NCI-H146 (cell line): ENCODE measurements at regions not wholly inside any gene's neighbourhood (a gene's known extent, or its start where the extent isn't known, plus 50 kb on each side); places are given as distances from the start of the nearest gene placed in this dataset.

ENCODE experiments used
- DNase-seq: peaks from one replicate; lab custom pipeline; 2025; lab: John Stamatoyannopoulos, UW

DNA sequence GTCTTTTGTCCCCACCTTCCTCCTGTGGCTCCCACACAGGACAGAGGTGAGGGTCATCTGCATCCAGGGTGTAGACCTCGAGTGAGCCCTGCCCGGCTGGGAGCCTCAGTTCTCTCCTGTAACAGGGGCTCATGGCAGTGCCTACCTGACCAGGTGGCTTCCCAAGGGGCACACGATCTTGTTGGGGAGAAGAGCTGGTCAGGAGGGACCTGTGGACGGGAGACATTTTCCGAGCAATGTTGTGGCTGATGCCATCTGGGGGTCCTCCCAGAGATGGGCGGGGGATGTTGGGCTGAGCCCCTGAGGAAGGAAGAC lies 51.9 kb downstream of the CEBPB start:
- no peak for DNase-seq

DNA sequence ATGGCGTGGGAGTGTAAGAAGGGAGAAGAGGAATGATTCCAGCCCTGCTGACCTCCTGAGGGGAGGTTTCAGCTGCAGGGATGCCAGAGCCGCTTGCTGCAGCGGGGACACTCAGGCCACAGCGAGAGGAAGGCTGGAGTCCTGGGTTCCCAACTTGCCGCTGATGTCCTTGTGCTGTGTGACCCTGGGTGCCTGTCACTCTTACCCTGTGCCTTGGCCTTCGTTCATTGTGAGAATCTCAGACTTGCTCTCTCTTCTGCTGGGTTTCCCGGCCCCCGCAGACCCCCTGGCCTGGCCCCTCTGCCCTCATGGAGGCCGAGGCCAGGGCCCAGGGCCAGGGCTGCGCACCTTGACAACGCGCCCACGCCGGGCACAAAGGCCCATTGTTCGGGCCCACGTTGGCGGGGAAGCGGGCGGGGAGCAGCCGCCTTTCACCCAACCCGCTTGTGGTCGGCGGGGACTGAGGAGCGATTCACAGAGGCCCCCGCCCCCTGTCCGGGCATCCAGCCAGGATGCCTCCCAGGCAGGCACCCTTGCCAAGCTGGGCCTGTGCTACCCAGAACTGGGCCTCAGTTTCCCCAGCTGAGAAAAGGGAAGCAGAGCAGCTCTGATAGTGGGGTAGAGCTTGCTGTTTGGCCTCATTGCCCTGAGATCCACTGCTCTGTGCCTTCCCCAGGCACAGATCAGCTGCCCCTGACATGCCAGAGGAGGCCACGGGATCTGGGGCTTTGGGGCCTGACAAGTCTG lies 52.4 kb downstream of the CEBPB start:
- peak; percentile 40 for DNase-seq

DNA sequence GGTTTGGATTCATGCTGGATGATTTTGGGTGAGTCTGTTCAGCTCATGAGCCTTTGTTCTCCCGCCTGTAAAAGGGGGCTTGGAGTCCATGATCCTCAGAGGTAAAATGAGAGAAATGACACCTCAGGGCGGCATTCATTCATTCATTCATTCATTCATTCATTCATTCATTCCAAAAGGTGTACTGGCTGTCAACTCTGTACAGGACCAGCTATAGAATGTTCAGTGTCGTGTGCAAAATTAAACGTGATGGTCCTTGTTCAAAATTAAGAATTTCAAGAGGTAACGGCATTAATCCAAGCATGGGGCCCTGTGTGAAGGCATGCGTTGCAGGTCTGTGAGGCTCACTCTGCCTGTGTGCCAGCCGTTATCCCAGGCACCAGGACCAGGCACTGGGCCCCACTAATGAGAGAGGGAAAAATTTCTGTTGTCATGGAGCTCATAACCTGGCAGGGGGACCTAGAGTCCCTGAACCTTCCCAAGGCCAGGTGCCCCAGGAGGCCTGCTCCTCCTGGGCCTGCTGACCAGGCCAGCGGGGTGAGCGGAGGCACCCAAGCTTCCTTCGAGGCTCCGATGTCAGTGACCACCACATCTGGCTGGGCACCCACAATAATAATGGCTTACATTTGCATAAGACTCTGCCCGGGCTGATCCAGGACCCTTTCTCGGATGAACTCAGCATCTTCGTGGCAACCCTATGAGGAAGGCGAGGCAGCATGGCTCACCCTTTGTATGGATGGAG lies 53.2 kb downstream of the CEBPB start:
- DNase-seq, result no peak

DNA sequence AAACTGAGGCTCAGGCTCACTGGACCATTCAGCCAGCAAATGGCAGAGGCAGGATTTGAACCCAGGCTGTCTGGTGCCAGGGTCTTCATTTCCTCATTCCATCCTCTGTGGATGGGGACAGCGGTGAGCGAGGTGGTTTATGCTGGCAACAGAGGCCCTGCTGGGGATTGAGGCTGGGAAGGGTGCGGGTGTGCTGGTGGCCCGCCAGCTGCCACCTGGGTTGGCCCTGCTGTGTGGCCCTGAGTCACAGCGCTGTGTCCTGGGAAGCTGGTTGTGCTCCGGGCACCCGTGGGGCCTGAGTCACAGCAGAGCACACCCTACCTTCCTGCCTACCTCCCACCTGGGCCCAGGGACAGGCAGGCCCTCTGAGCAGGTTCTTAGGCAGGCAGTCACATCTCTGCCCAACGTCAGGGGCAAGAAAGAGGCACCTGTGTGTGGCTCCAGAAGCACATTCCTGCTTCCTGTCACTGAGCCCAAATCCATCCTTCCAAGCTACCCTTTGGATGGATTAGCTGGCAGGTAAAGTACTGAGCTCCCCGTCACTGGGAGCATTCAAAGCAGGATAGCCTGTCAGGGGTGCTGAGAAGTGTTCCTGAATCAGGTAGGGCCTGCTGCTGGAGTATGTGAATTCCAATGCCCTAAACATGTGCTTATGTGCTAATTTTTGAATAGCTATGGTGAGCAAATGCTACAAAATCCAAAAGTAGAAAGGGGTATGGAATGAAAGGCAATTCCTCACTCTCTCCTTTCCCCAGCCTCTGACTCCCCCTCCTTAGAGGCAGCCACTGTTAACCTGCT lies 53.9 kb downstream of the CEBPB start:
- no peak for DNase-seq

DNA sequence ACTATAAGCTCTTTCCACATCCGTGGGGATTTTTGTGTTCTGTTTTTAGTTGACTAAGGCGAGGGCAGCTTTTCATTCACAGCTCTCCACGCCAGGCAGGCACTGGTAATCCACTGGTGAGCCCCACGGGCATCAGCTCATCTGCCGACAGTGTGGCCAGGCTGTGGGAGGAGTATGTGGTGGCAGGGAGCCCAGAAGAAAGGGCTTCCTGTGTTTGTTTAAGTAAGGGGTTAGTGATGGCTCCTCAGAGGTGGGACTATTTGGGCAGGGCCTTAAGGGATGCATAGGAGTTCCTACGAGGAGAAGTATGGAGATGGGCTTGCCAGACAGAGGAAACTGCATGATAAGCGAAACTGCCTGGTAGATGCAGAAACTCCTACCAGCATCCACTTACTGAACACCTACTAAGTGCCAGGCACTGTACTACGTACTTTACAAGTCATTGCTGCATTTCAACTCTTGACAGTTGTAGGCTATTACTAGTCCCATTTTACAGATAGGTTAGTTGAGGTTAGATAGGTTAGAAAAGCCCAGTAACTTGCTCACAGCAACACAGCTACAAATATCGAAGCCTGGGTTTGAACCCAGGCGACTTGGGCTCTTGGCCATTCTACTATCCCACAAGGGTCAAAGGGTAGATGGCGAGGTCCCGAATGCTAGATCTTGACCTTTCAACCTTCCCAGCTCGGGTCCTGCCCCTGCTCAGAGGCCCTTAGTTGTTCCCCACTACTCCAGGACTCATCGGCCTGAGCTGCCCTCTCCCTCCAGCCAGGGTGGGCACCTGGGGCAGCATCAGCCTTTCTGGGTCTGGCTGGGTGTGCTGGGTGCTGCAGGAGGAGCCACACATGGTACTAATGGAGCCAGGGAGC lies 55.1 kb downstream of the CEBPB start:
- DNase-seq, result no peak

DNA sequence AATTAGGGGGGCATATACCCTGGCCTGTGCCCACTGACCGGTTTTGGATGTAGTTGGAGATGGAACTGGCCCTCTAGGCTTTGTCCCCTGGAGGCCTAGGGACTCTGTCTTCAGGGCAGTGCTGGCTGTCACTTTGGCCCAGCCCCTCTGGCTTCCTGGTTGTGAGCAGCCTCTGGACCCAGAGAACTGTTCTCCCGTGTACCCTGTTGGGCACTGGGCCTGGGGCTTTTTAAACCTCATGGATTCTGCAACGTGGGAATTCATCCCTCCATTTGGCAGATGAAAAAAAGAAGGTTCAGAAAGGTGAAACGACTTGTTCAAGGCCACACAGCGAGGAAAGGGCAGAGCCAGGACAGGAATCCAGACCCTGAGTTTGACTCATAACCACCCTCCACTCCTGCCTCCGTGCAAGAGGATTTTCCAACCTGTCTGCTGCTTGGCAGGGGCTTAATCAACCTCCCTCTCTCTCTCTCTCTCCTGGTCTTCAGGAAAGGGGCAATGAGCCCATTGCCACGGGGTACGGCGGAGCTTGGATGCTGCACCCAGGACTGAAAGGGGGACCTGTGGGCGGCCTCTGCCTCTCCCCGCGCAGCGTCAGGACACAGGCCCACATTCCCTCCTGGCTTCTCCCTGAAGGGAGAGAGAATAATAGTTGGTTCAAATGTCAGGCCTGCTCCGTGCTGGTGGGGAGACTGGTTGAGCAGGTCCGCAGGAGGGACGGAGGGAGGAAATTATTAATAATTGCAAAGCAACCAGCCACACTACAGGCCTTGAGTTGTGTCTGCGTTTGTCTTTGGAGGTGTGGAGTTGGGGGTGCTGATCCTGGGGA lies 56.0 kb downstream of the CEBPB start:
- DNase-seq, result no peak

DNA sequence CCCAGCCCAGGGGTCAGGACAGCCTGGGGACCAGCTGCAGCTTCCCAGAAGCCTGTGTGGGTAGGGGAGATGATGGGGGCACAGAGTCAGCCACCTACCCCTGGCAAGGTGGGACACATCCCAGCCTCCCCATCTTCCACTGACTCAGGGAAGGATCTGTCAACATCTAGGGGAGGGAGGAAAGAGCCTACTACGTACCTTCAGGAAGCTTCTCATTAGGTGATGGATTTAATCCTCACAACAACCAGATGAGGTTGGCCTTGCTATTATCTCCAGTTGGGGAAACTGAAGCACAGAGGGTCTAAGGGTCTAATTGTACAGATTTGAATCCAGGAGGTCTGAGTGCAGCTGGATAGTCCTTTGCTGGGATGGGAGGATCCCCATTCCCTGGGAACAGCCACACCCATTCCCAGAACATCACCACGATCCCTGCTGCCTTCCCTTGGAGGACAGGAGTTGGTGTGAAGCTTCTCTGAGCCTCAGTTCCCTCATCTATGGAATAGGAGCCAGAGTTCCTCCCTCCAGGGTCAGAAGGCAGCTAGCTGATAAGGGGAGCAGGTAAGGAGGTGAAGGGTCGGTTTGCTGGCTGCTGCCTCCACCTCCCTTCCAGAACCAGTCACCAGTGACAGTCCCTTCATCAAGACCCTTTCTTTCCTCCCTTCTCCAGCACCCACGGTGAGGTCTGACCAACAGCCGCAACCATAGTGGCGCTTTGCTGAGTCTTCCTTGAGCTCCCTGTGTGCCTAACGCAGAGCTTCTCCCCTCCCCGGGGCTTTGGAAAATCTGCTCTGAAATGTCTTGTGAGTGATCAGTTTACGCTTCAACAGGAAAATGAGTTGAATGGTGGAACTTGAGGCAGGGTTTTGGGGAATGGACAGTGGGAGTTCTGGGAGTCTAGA lies 56.8 kb downstream of the CEBPB start:
- no peak for DNase-seq

DNA sequence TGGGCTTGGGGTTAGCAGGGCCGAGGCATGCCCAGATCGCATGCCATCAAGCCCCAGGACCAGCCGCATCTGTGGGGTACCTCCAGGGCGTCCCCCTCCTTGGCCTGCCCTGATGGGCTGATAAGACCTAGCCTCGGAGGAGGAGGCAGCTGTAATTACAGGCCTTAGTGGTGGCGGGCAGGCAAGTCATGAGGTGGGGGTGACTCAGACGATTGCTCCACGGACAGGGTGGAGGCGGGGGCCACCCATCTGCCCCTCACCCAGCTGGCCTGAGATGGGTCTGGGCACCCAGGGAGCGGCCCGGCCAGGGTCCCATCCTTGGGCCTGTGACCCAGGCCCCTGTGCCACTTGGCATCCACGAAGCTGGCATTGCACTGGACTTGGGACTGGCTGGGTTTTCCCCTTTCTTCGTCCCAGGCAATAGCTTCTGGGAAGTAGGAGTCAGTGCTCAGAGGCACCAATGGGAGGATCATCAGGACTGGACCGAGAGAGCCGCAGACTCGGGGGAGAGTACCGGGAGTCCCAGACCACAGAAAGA lies 57.5 kb downstream of the CEBPB start:
- DNase-seq, result no peak

DNA sequence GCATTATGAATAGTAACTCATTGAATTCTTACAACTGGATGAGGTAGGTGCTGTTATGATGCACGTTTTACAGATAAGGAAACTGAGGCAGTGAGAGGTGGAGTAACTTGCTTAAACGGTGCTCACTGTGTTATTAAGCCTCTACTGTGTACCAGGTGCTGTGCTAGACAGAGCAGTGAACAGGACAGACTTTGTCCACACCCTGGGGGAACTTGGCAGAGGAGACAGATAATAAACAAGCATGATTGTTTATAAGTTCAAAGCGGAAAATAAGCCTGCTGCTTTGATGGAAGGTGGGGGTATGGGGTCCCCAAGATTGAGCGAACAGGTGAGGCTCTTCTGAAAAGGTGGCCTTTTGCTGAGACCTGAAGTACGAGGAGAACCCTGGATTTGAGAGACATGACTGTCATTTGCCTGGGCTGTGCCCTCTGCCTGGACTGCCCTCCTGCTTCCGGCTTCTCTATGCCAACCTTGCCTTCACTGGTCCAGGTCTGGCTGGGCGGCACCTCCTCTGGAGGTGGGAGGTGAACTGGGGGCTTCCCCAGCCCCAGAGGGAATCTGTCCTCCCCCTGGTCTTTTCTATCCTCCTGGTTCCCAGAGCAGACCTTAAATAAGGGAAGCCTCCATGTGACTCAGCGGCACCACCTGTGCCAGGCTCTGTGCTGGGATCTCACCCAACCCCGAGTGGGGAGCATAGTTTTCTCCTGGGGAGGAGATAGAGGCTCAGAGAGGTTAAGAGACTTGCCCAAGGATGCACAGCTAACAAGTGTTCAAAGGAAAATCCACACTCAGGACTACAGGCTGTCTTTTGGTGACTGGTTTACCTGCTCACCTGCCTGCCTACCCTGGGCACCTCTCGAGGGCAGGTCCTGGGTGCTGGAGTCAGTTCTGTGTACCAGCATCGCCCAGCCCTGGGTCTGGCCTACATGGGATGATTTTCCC lies 59.1 kb downstream of the CEBPB start:
- DNase-seq, result no peak

DNA sequence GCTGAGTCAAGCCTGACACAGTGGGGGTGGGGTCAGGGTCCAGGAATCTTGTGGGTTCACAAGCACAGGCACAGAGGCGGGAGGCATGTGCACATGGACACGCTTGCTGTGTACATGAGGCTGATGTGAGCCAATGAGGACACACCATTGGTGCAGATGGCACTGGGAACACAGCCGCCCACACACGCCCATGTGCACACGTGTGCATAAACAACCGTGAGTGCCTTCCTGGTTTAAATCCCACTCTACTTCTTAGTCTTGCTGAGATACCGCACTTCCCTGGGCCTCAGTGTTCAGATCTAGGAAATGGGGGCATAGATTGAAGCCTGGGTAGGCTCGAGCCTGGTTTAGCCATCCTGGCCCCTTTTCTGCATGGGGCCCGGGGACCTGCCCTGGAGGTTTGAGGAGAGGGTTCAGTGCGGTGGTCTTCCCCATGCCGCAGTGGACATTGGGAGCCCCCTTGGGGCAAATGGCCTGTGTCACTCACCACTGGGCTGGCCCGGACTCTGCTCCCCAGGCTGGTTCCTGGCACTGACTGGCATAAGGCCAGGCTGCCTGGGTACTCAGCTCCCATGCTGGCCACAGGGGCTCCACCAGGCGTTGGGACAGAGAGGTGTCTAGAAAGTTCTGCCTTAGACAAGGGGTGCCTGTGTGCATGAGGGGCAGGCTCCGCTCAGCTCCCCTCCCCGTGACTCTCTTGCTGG lies 60.2 kb downstream of the CEBPB start:
- DNase-seq, result no peak

DNA sequence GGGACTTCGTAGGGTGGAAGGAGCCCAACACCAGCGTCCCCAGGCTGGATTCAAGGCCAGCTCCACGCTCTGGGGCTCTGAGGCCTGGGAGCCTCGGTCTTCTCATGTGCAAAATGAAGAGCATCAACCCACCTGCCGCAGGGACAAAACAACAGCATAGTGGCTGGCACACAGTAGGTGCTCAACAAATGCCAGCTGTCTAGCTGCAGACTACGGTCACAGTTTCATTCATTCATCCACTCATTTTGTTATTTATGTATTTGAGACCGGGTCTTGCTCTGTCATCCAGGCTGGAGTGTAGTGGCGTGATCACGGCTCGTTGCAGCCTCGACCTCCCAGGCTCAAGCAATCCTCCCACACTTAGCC lies 60.7 kb downstream of the CEBPB start:
- DNase-seq, result no peak

DNA sequence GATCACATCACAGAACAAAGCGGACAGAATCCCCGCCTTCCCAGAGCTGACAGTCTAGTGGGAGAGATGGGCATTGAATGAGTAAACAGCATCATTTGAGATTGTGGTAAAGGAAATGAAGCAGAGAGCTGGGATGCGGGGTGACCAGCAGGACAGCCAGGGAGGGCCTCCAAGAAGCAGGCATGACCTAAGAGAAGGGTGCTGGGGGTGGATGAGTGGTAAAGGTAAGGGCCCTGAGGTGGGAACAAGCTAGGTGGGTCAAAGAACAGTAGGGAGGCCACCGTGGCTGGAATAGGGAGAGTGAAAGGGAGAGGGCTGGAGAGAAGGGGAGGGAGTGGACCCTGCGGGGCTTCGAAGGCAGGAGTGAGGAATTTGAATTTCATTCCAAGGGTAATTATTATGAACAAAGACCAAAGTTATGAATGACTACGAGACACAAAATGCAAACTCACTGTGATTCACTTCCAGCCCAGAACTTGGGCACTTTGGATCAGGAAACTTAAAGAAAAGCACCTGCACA lies 61.4 kb downstream of the CEBPB start:
- DNase-seq, result no peak

DNA sequence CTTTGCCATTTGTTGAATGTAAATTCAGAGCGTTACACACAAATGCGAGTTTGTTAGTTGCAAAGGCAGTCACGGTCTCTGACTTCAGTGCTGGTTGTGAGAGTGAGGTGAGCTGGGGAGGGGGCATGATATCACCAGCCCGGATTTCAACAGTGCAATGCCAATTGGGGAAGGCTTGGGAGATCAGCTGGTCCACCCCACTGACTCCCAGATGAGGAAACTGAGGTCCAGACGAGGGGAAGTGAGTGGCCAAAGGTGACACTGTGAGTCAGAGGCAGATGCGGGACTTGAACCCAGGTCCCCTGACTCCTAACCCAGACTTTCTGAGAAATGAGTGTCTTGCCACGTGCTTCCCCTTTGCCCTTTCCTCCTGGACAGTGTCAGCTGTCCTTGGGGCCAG lies 62.1 kb downstream of the CEBPB start:
- DNase-seq, result no peak

DNA sequence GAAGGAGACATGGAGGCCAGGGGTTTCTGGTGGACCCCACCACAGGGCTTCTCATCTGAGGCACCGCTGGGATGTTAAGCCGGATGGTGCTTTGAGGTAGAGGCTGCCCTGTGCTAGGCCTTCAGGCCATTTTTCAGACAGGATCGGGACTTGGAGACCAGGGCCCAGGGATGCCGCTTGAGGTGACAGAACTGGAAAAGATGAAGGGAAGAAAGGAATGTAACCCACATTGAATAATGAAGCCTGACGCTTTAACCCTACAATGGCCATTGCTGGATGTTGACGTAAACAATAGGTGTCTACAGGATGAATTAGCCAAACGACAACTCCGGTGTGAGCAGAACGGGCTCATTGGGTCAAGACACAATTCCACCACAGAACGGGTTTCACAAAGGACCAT lies 62.5 kb downstream of the CEBPB start:
- no peak for DNase-seq

DNA sequence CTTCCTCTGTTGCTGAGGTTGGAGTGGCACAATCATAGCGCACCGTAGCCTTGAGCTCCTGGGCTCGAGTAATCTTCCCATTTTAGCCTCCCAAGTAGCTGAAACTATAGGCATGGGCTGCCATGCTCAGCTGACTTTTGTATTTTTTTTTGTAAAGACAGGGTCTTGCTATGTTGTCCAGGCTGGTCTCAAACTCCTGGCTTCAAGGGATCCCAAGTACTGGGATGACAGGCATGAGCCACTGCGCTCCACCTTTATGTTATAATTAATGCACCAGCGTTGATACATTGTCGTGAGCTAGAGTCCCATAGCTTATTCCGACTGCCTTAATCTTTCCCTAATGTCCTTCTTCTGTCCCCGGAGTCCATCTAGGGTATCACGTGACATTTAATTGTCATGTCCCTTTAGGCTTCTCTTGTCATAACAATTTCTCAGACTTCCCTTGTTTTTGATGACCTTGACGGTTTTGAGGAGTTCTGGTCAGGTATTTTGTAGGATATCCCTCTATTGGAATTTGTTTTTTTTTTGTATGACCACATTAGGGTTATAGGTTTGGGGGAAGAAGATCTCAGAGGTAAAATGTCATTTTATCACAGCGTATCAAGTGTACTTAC lies 63.9 kb downstream of the CEBPB start:
- DNase-seq, result no peak

DNA sequence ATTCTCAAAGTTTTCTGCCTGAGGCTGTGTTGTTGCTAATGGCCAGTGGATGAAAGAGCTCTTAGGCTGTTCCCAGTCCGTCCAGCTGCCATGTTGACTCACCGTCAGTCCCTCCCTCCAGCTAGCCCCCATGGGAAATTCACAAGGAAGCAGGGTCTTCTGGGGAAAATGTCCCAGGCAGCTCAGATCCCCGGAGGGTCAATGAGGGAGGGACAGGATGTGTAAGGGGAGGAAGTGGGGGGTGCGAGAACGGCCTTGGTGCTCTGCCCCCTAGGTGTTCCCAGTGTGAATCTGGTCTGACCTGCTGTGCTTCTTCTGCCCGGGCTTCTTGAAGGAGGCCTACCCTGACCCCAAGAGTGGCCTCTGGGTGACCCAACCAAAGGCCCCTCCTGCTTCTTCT lies 65.9 kb downstream of the CEBPB start:
- DNase-seq, result no peak

DNA sequence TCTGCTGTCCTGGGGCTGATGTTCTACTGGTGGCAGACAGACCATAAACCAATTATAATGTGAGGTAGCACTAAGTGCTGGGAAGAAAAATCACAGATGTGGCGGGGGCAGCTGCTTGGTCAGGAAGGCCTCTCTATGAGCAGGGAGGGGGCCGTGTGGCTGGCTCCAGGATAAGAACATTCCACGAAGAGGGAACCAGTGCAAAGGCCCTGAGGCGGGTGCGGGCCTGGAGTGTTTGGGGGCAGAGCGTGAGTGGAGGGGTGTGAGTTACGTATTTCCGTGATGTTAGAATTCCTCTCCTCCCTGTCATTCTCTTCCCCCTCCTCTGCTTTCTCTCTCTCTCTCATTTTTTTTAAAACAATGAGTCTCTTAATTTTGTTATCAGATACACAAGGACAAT lies 67.2 kb downstream of the CEBPB start:
- DNase-seq, result no peak
